ENCODE measurements at regions not wholly inside any gene's neighbourhood (a gene's known extent, or its start where the extent isn't known, plus 50 kb on each side); places are given as distances from the start of the nearest gene placed in this dataset.

- ATAC-seq (no peak), DNase-seq (ENCODE audit: low spot score) (no peak), FAIRE-seq (no peak)
- Histone ChIP-seq H3K4me1 (ENCODE audit: insufficient read depth, low read length) (peaks cover 24% of the 10 kb centered on the region), H3K9me3 (ENCODE audit: low read length) (no peaks in the 10 kb centered on the region), H3K9ac (ENCODE audit: insufficient read depth, low read depth, low read length) (no peak overlapping the region), H4K20me1 (ENCODE audit: insufficient read depth, low read length) (no peaks in the 10 kb centered on the region), H3K4me3 (replicated peaks in 1 of 3; ENCODE audit: insufficient read depth in 1 of 3, low read depth in 2 of 3, low read length in 3 of 3) (no peak overlapping the region), H3K79me2 (ENCODE audit: insufficient read depth, low read length) (no peaks in the 10 kb centered on the region), H3K27me3 (ENCODE audit: control insufficient read depth in 1 of 2, insufficient read depth in 2 of 2, low read length in 2 of 2) (peaks cover 2 to 40% of the 10 kb centered on the region in 2 experiments), H3K27ac (ENCODE audit: extremely low read length, insufficient read depth, low read length) (no peak overlapping the region), H3K36me3 (replicated peaks in 1 of 2; ENCODE audit: control insufficient read depth in 1 of 2, insufficient read depth in 2 of 2, low read length in 2 of 2) (no peaks in the 10 kb centered on the region), H2AFZ (ENCODE audit: low read length) (no peak overlapping the region), H3K4me2 (ENCODE audit: low read depth, low read length) (no peak overlapping the region)
- intact Hi-C loops (cut with micrococcal nuclease; ENCODE audit: unreplicated experiment), result no loop called here
- POLR2A ChIA-PET, result no interaction called here
- in situ Hi-C loops (cut with HindIII; ENCODE audit: extremely low pct_ligation_motif_present, low pct_unique_long_range_greater_than_20kb), result no loop called here
- CTCF ChIA-PET (ENCODE audit: low intra/inter-chr PET ratio, low total read pairs), result no interaction called here
- BruUV-seq (replicated peaks), result no TSS peak
- no CpG with 5 or more reads among the region's 7 CpGs for WGBS (ENCODE audit: low lambda C conversion rate)
- TF ChIP-seq ZNF205 (CRISPR knock-in tag; IDR thresholded peaks at IDR 0.05), result no peak
- TF ChIP-seq RFX3 (CRISPR knock-in tag; IDR thresholded peaks at IDR 0.05), result no peak
- TF ChIP-seq PRPF4 (IDR thresholded peaks at IDR 0.05; ENCODE audit: low read depth, low read length, poor library complexity, severe bottlenecking), result no peak
- no peak for TF ChIP-seq KLF9 (CRISPR knock-in tag; IDR thresholded peaks at IDR 0.05; ENCODE audit: low read depth)
- no peak for TF ChIP-seq PAXIP1 (CRISPR knock-in tag; conservative IDR thresholded peaks at IDR 0.05)
- no peak for TF ChIP-seq GMEB2 (CRISPR knock-in tag; IDR thresholded peaks at IDR 0.05; ENCODE audit: low read depth)
- no peak for TF ChIP-seq ZNF746 (CRISPR knock-in tag; IDR thresholded peaks at IDR 0.05)
- TF ChIP-seq ZNF513 (CRISPR knock-in tag; conservative IDR thresholded peaks at IDR 0.05), result no peak
- no peak for TF ChIP-seq MLX (CRISPR knock-in tag; IDR thresholded peaks at IDR 0.05)
- TF ChIP-seq ZNF326 (CRISPR knock-in tag; IDR thresholded peaks at IDR 0.05; ENCODE audit: borderline replicate concordance), result no peak
- TF ChIP-seq ZNF383 (CRISPR knock-in tag; IDR thresholded peaks at IDR 0.05; ENCODE audit: borderline replicate concordance), result no peak
- TF ChIP-seq ZNF768 (CRISPR knock-in tag; IDR thresholded peaks at IDR 0.05), result no peak
- TF ChIP-seq ZNF530 (CRISPR knock-in tag; IDR thresholded peaks at IDR 0.05; ENCODE audit: low read depth), result no peak
- TF ChIP-seq ADNP (CRISPR knock-in tag; IDR thresholded peaks at IDR 0.05), result no peak
- TF ChIP-seq ZNF550 (CRISPR knock-in tag; IDR thresholded peaks at IDR 0.05; ENCODE audit: borderline replicate concordance), result no peak
Measured at GRCh38 chr21:41662161-41662560, 104.7 kb downstream of the RIPK4 start.

Data from HepG2 (cell line).